Stomach smooth muscle (tissue), 2 donors: ENCODE measurements at regions not wholly inside any gene's neighbourhood (a gene's known extent, or its start where the extent isn't known, plus 50 kb on each side); places are given as distances from the start of the nearest gene placed in this dataset.

ENCODE experiments used
- H3K27ac ChIP-seq: one replicate; pipeline ENCODE4 v1.7.0; 2013; ENCODE audit warnings: mild to moderate bottlenecking, low read length, inconsistent platforms
- H3K27me3 ChIP-seq, 2 donors: one replicate each; pipeline ENCODE4 v1.7.0; 2013; ENCODE audit warnings: low read length in 2 of 2; ENCODE audit not compliant: insufficient read depth in 2 of 2, control insufficient read depth in 1 of 2
- H3K36me3 ChIP-seq, 2 donors: one replicate each; pipeline ENCODE4 v1.7.0; 2013; ENCODE audit warnings: low read length in 2 of 2; ENCODE audit not compliant: control insufficient read depth in 2 of 2, insufficient read depth in 2 of 2
- H3K4me1 ChIP-seq: one replicate; pipeline ENCODE4 v1.7.0; 2013; ENCODE audit warnings: low read length; ENCODE audit not compliant: control insufficient read depth, insufficient read depth
- H3K4me3 ChIP-seq, 2 donors: one replicate each; pipeline ENCODE4 v1.7.0; 2013; ENCODE audit warnings: low read length in 2 of 2
- H3K9ac ChIP-seq, 2 donors: one replicate each; pipeline ENCODE4 v1.7.0; 2013; ENCODE audit warnings: low read length in 2 of 2, mild to moderate bottlenecking in 1 of 2
- H3K9me3 ChIP-seq, 2 donors: one replicate each; pipeline ENCODE4 v1.7.0; 2013; ENCODE audit warnings: low read length in 2 of 2; ENCODE audit not compliant: control insufficient read depth in 2 of 2
- donor health status: healthy.
- donor health status: Pancreatic carcinoma.

DNA sequence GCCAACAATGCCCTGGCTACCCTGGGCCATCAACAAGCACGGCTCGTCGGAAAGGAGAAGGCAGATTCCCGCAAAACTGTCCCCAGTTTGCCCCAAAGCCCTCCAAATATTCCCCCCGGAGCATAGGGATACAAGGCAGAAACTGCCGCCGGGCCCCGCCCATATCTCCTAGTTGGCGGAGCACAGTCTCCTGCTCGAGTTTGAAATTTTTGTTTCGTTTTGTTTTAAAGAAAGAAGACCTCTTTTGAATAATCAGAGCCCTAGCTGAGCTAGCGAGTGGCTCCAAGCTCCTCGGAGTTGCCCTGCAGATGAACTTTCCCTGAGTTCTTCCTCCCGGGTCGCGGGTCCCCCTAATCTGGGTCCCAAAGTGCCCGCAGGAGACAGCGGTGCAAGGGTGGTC is 138.1 kb upstream of the ZIC3 start:
- peaks cover 46 to 49% of the 10 kb centered on the region in 2 donors for H3K27me3 ChIP-seq
- peak overlapping the region; percentile 63 to 67 for H3K4me3 ChIP-seq
- H3K36me3 ChIP-seq: no peaks in the 10 kb centered on the region
- no peak overlapping the region for H3K27ac ChIP-seq
- no peak overlapping the region for H3K9ac ChIP-seq
- H3K4me1 ChIP-seq: peaks cover 8% of the 10 kb centered on the region
- H3K9me3 ChIP-seq: peaks cover 0 to 3% of the 10 kb centered on the region in 2 donors

DNA sequence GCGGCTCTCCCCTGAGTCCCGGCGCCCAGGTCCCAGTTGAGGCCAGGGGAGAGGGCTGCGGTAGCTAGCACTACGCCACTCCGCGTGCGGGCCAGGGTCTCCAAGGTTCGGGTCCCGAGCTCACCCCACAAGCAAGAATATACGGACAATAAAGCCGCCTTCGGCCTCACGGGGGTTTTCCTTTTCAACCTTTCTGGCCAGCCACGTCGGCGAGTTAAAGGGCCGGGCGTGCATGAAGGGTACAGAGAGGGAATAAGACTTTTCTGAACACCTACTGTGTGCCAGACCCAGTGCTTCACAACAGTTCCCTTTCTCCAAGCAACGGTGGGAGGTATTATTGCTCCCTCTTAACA is 138.5 kb upstream of the ZIC3 start:
- H3K4me1 ChIP-seq: peaks cover 8% of the 10 kb centered on the region
- H3K27ac ChIP-seq: no peak overlapping the region
- H3K36me3 ChIP-seq: no peaks in the 10 kb centered on the region
- peak overlapping the region; percentile 63 to 67 for H3K4me3 ChIP-seq
- H3K9me3 ChIP-seq: no peaks in the 10 kb centered on the region
- H3K27me3 ChIP-seq: peaks cover 45 to 49% of the 10 kb centered on the region in 2 donors
- no peak overlapping the region for H3K9ac ChIP-seq

DNA sequence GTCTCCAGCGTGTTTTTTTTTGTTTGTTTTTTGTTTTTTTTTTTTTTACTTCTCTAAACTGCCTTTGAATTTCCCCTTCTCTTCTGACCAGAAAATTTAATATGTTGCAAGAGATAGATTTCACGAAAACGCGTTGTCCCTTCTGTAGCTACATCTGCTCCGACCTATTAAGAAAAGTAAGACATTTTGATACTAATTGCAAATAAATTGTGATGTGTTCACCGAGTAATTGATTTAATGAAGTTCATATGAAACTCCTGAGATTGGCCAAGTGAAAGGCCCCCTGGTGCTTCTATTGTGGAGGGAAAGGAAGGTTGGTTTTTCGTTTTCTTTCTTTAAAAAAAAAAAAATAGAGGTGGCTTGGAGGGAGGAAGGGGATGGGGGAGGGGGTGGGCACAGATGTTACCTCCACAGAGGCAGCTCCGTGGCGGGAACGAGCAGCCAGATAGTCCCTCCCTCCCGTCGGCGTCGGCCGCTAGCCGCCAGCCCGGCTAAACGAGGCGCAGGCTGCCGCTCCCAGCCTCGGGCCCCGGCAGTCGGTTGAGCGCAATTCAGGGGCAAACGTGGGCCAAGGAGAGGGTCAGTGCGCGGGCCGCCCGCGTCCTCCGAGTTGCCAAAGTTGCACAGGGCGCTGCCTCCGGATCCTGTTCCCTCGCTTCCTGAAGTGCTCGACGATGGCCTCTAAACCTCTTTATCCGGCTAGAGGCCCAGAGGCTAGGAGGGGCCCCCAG is 139.1 kb upstream of the ZIC3 start:
- Histone ChIP-seq H3K27me3 (peaks cover 45 to 49% of the 10 kb centered on the region in 2 donors), H3K9me3 (no peaks in the 10 kb centered on the region), H3K9ac (no peak overlapping the region), H3K36me3 (no peaks in the 10 kb centered on the region), H3K4me1 (peaks cover 8% of the 10 kb centered on the region), H3K4me3 (peak overlapping the region; percentile 63 to 67), H3K27ac (no peak overlapping the region)

DNA sequence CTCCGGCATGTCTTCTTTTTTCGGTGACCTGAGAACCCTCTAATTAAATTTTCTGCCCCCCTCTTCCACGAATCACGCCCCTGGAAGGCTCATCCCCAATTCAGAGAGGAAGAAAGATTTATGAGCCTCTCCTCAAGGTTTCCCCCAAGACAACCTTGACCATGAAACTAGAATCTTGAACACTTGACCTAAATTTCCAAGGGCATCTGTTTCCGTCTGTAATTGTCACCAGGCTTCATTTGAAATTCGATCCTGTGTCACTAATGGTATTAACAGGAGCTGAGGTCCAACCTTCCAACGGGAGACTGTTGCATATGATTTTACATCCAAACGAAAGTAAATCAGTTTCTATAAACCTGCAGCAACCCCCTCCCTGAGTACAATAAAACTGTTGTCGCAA is 139.9 kb upstream of the ZIC3 start:
- Histone ChIP-seq H3K27me3 (peaks cover 45 to 49% of the 10 kb centered on the region in 2 donors), H3K4me3 (no peak overlapping the region), H3K36me3 (no peaks in the 10 kb centered on the region), H3K9me3 (no peaks in the 10 kb centered on the region), H3K27ac (no peak overlapping the region), H3K4me1 (peaks cover 8% of the 10 kb centered on the region), H3K9ac (no peak overlapping the region)

DNA sequence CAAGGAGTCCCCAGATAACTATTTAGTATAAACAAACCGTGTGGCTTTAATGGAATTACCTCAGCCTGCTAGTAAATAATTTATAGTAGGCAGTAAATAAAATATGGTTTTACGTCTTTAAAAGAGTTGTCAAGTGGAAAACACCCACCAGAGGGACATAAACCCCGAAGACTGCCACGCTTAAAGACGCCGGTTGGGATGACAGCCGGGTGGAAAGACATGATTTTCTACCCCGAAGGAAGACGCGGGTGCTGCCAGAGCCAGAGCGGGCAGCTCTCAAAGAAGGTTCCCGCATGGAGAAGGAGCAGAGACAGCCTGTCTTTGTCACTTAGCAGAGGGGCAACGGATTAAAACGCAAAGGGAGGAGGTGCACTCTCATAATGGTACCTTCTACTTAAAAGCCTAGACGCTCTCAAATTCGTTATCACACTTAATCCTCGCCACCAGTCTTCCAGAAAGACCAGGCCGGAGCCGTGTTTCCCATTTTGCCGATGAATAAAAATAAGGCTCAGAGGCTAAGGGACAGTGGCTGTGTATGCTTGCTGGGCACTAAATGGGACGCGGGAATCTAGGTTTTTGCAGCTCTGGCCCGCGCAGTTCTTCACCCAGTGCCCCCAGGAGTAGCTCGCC is 140.5 kb upstream of the ZIC3 start:
- peaks cover 46 to 49% of the 10 kb centered on the region in 2 donors for H3K27me3 ChIP-seq
- no peaks in the 10 kb centered on the region for H3K36me3 ChIP-seq
- no peak overlapping the region for H3K27ac ChIP-seq

DNA sequence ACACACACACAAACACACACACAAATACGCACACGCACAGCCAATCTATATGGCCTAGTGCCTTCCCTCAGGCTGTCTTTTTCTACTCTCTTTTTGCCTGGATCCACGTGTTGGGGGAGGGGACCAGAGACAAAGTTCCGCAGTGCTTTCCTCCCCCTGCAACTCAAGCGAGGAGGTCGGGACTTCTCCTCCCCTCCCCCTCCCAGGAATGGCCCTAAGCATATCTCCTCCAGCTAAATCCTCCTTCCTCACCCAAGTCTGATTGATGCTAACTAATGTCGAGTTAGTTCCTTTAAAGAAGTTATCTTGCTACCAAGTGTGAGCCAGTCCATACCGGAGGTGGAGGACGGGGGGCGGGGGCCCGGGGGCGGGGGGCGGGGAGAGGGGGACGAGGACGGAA is 141.2 kb upstream of the ZIC3 start:
- Histone ChIP-seq H3K27ac (no peak overlapping the region), H3K27me3 (peaks cover 44 to 49% of the 10 kb centered on the region in 2 donors), H3K36me3 (no peaks in the 10 kb centered on the region), H3K9ac (no peak overlapping the region), H3K4me3 (no peak overlapping the region), H3K9me3 (no peaks in the 10 kb centered on the region), H3K4me1 (peaks cover 8% of the 10 kb centered on the region)

More for the DNA sequence above, 140.5 kb upstream of the ZIC3 start:
- Histone ChIP-seq H3K9ac (no peak overlapping the region), H3K4me3 (no peak overlapping the region), H3K4me1 (peaks cover 8% of the 10 kb centered on the region), H3K9me3 (no peaks in the 10 kb centered on the region)

DNA sequence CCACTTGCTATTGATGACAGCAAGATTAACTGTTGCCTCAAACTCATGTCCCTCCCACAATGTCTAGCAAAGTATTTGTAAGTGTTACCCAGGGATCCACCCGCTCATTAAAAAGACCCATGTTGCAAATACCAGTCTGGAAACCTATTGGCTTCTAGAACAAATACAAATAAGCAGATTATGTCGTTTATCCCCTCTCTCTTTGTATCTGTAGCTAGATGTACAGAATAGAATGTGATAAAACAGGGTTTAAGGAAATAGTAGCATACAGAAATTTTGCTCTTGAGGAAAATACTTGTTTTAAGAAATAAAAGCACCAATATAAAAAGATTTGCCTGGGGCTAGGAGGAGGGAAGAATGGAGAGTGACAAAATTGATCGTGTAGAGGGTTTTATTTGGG is 142.7 kb upstream of the ZIC3 start:
- H3K4me3 ChIP-seq: no peak overlapping the region
- no peak overlapping the region for H3K27ac ChIP-seq
- H3K4me1 ChIP-seq: peaks cover 2% of the 10 kb centered on the region
- no peaks in the 10 kb centered on the region for H3K9me3 ChIP-seq
- peaks cover 32 to 37% of the 10 kb centered on the region in 2 donors for H3K27me3 ChIP-seq
- H3K36me3 ChIP-seq: no peaks in the 10 kb centered on the region
- no peak overlapping the region for H3K9ac ChIP-seq

DNA sequence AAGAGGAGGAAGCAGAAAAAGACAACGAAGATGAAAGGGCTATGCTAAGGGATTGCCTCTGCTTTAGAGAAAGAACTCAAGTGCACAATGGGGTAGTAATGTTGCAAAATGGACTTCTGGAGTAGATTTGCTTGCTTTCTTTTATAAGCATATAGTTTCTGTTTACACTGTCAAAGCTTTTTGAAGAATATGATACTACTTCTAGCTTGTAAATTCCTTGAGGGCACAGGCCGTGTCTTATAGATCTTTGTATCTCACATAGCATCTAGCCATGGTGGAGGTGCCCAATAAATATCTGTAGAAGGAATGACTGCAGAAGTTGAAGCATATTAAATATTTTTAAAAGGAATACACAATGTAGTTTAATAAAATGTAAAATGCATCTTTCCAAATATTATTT is 147.8 kb upstream of the ZIC3 start:
- H3K27me3 ChIP-seq: peaks cover 0 to 8% of the 10 kb centered on the region in 2 donors
- no peaks in the 10 kb centered on the region for H3K9me3 ChIP-seq
- H3K4me3 ChIP-seq: no peak overlapping the region
- H3K9ac ChIP-seq: no peak overlapping the region
- H3K4me1 ChIP-seq: no peaks in the 10 kb centered on the region
- no peak overlapping the region for H3K27ac ChIP-seq
- no peaks in the 10 kb centered on the region for H3K36me3 ChIP-seq

DNA sequence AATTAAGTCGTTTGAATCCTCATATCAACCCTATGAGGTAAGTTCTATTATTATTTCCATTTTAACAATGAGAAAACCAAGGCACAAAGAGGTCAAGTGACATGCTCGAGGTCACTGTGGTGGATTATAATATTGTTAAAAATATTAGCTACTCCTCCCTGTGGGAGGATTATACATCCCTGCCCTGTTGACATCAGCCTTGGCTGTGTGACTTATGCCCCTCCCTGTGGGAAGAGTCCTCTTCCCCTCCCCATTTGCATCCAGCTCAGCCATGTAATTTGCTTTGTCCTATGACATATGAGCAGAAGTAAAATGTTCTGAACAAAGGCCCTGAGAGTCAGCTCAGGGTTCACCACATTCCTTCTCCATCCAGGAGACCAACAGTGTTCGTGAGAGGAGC is 152.7 kb upstream of the ZIC3 start:
- no peaks in the 10 kb centered on the region for H3K9me3 ChIP-seq
- H3K27ac ChIP-seq: no peak overlapping the region
- no peak overlapping the region for H3K9ac ChIP-seq
- H3K36me3 ChIP-seq: no peaks in the 10 kb centered on the region
- no peaks in the 10 kb centered on the region for H3K27me3 ChIP-seq
- H3K4me1 ChIP-seq: no peaks in the 10 kb centered on the region
- H3K4me3 ChIP-seq: no peak overlapping the region

DNA sequence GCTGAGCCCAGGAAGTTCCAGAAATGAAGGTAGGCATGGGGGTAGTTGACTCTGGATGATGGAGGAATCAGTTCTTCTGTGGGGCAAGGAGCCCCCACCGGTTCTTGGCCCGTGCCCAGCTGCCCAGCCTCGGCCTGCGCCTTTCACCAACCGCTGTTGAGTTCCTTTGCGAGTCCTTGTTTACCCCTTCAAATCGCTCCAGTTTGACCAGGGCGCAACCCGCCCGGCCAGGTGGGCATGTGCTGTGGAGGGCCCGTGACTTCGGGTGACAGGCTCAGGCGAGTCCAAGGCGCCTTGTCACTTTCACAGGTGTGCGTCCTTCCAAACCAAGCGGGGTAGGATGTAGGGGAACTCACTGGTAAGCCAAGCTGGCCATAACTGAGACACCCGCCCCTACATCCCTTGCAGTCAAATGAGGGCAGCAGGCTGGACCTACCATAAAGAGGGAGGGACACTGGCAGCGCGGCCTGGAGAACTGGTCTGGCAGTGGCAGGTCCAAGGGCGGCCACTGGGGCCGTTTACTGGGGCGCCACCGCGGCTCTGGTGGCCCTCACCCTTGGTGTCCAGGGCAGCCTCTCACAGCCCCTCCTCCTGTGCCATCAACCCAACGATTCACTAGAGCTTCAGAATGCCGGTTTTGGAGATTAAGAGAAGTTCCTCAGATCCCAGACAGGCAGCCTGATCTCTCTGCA is 160.3 kb upstream of the ZIC3 start:
- Histone ChIP-seq H3K4me3 (no peak overlapping the region), H3K9ac (no peak overlapping the region), H3K36me3 (no peaks in the 10 kb centered on the region), H3K27ac (no peak overlapping the region), H3K9me3 (no peaks in the 10 kb centered on the region), H3K27me3 (peaks cover 0 to 6% of the 10 kb centered on the region in 2 donors), H3K4me1 (no peaks in the 10 kb centered on the region)

DNA sequence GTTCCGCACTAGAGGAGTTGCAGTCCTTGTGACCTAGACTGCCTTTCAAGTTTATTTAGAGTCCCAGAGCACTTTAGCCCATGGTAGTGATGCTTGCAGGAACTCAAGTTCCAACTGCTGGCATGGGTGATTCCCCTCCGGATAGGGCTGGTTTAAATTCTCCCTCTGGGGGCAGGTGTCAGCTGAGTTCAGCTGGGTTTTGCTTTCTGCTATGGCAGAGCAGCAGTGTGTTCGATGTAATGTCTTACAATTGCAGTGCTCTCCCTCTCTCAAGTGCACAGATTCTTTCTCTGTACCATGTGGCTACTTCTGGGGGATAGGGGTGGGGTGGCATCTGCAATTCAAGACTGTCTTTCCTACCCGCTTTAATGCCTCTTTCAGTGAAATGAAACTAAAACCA is 164.8 kb upstream of the ZIC3 start:
- no peaks in the 10 kb centered on the region for H3K9me3 ChIP-seq
- H3K4me1 ChIP-seq: no peaks in the 10 kb centered on the region
- no peak overlapping the region for H3K4me3 ChIP-seq
- H3K36me3 ChIP-seq: no peaks in the 10 kb centered on the region
- H3K9ac ChIP-seq: no peak overlapping the region
- no peak overlapping the region for H3K27ac ChIP-seq
- H3K27me3 ChIP-seq: peaks cover 0 to 9% of the 10 kb centered on the region in 2 donors
